ENCODE measurements at regions not wholly inside any gene's neighbourhood (a gene's known extent, or its start where the extent isn't known, plus 50 kb on each side); places are given as distances from the start of the nearest gene placed in this dataset.

DNA sequence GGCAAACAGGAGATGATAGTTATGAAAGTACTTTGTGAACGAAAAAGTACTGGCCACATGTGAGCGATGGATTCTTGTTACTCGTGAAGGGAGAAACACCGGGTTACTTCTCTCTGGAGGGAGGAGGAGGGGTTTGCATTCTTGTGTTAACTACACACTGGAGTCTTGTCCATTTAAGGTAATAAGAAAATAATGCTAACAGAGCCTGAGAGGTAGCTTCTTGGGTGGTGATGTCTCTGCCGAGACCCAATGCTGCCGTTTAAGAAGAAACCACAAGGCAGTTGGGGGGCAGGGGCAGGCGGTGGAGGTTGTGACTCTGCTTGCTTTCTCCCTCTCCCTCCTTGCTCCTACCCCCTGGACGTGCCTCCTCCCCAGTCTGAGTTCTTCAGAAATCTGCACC lies 100.9 kb upstream of the ROPN1 start:
- no peak for ATAC-seq
- no peak for DNase-seq (ENCODE audit: low read depth, low spot score)
- CTCF ChIA-PET = no interaction called here
- intact Hi-C loops (cut with micrococcal nuclease; ENCODE audit: unreplicated experiment) (loop anchor here (10.0 kb wide), 1 partner anchor 372 kb away; no protein-coding TSS in a partner anchor), in situ Hi-C loops (cut with HindIII; ENCODE audit: low pct_unique_long_range_greater_than_20kb, low sequenced_read_pairs) (no loop called here)
- Histone ChIP-seq H3K9me3 (ENCODE audit: control insufficient read depth, insufficient read depth, low read depth, low read length) (no peaks in the 10 kb centered on the region), H3K36me3 (ENCODE audit: control insufficient read depth, insufficient read depth, low read length) (no peaks in the 10 kb centered on the region), H3K4me1 (ENCODE audit: control insufficient read depth, insufficient read depth, low read length) (no peaks in the 10 kb centered on the region), H3K27me3 (ENCODE audit: control insufficient read depth, insufficient read depth, low read length) (peaks cover 31% of the 10 kb centered on the region), H3K4me3 (ENCODE audit: low read depth in 2 of 2, low read length in 2 of 2) (no peak overlapping the region), H3K27ac (ENCODE audit: low read length) (no peak overlapping the region)
- TF ChIP-seq, protein P1, sequence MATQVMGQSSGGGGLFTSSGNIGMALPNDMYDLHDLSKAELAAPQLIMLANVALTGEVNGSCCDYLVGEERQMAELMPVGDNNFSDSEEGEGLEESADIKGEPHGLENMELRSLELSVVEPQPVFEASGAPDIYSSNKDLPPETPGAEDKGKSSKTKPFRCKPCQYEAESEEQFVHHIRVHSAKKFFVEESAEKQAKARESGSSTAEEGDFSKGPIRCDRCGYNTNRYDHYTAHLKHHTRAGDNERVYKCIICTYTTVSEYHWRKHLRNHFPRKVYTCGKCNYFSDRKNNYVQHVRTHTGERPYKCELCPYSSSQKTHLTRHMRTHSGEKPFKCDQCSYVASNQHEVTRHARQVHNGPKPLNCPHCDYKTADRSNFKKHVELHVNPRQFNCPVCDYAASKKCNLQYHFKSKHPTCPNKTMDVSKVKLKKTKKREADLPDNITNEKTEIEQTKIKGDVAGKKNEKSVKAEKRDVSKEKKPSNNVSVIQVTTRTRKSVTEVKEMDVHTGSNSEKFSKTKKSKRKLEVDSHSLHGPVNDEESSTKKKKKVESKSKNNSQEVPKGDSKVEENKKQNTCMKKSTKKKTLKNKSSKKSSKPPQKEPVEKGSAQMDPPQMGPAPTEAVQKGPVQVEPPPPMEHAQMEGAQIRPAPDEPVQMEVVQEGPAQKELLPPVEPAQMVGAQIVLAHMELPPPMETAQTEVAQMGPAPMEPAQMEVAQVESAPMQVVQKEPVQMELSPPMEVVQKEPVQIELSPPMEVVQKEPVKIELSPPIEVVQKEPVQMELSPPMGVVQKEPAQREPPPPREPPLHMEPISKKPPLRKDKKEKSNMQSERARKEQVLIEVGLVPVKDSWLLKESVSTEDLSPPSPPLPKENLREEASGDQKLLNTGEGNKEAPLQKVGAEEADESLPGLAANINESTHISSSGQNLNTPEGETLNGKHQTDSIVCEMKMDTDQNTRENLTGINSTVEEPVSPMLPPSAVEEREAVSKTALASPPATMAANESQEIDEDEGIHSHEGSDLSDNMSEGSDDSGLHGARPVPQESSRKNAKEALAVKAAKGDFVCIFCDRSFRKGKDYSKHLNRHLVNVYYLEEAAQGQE (IDR thresholded peaks at IDR 0.05; ENCODE audit: insufficient read depth in 1 of 2, low read depth in 2 of 2, low read length in 1 of 2) = no peak
- TF ChIP-seq TCF7L2 (IDR thresholded peaks at IDR 0.05; ENCODE audit: low read depth, low read length) (no peak), POLR2AphosphoS5 (IDR thresholded peaks at IDR 0.05; ENCODE audit: low read depth, low read length) (no peak), SIN3A (IDR thresholded peaks at IDR 0.05; ENCODE audit: borderline replicate concordance, insufficient read depth, low read depth, low read length) (no peak), CTCF (IDR thresholded peaks at IDR 0.05) (no peak)
- POLR2A ChIA-PET = no interaction called here
- BruUV-seq (replicated peaks) = no TSS peak

DNA sequence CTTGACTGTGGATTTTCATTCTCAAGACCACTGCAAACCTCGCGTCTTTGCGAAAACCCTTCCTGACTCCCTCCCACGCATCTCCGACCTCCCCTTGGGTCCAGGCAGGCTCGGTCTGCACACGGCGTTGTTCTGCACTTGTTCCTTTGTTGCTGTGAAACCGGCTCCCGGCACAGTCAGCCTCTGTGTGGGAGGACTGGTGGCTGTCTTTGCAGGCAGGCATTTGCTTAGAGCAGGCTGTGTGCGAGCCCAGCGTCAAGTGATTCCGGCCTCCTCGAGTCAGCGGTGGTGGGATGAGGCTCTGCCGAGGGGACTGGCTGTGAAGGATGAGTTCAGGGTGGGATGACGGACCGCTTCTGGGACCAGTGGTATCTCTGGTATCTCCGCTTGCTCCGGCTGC lies 102.6 kb upstream of the ROPN1 start:
- peaks cover 27% of the 10 kb centered on the region for H3K27me3 ChIP-seq (ENCODE audit: control insufficient read depth, insufficient read depth, low read length)
- intact Hi-C loops (cut with micrococcal nuclease; ENCODE audit: unreplicated experiment) = loop anchor here (10.0 kb wide), 1 partner anchor 370 kb away; no protein-coding TSS in a partner anchor
- H3K9me3 ChIP-seq (ENCODE audit: control insufficient read depth, insufficient read depth, low read depth, low read length) = no peaks in the 10 kb centered on the region
- no peaks in the 10 kb centered on the region for H3K36me3 ChIP-seq (ENCODE audit: control insufficient read depth, insufficient read depth, low read length)
- ChIA-PET POLR2A (no interaction called here), CTCF (no interaction called here)
- H3K4me1 ChIP-seq (ENCODE audit: control insufficient read depth, insufficient read depth, low read length) = no peaks in the 10 kb centered on the region
- no peak; the same call in 1 of the 2 replicates for ATAC-seq
- H3K4me3 ChIP-seq (ENCODE audit: low read depth in 2 of 2, low read length in 2 of 2) = no peak overlapping the region
- no TSS peak for BruUV-seq (replicated peaks)
- no peak for DNase-seq (ENCODE audit: low read depth, low spot score)
- H3K27ac ChIP-seq (ENCODE audit: low read length) = no peak overlapping the region
- in situ Hi-C loops (cut with HindIII; ENCODE audit: low pct_unique_long_range_greater_than_20kb, low sequenced_read_pairs) = no loop called here
- no peak for TF ChIP-seq SIN3A (IDR thresholded peaks at IDR 0.05; ENCODE audit: borderline replicate concordance, insufficient read depth, low read depth, low read length)
- no peak for TF ChIP-seq CTCF (IDR thresholded peaks at IDR 0.05)
